Hindlimb muscle (tissue), 1 donor: ENCODE measurements at regions not wholly inside any gene's neighbourhood (a gene's known extent, or its start where the extent isn't known, plus 50 kb on each side); places are given as distances from the start of the nearest gene placed in this dataset.
"Not testable (repeated sequence)": the region's sequence is repeated elsewhere in the genome, so short reads cannot be mapped to it uniquely, and the experiment has no call there.

ENCODE experiments used
- DNase-seq: peaks from one replicate; pipeline ENCODE4 v3.0.0-alpha.2; 2013

DNA sequence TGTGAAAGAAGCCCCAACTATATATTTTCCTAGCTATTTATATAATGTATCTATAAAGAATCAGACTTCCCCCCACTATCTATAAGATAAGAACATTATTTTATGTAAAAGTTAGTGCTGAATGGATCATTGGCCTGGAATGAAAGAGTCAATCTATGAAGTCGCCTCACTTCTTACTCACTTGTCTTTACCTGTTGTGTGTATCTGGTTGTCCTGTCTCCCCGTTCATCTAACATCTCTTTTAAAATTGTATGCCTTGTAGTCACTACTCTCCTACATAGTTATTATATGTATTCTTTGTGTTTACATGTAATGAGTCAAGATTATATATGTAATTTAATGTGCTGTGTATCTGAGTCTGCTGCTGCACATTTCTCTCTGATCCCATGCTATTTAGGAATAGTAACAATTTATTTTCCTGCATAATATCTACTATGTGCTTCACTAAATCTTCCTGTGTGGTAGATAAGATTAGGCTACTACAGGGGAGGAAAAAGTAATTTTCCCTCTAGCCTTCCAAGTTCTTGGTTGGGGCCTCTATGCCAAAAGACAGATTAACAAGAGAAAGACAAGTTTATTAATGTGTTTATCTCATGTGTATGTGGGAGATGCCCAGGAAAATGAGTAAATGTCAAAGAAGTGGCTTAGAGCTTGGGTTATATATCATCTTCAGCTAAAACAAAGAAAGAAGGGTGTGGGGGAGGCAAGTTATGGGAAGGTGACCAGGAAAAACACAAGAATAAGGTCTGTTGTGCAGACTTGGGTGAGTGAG is 77.6 kb upstream of the FRMPD4 start:
- no peak for DNase-seq

DNA sequence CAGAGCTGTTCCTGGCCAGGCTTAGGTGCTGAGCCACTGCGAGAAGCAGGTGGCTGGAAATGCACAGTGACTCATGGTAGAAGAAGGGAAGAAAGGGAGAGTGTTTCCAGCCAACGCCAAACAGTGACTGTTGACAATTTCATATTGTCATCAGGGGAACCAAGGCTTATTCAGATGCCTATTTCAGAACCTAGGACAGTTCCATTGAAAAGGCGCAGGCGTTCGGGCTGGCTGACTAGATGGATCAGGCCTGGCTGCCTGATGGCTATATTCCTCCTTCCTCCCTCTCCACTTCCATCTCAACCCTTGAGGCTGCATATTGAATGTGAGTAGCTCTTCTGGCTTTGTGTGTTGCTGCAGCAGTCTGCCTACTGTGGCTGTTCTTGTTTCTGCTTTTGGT is 73.0 kb upstream of the FRMPD4 start:
- peak; percentile 19 for DNase-seq

DNA sequence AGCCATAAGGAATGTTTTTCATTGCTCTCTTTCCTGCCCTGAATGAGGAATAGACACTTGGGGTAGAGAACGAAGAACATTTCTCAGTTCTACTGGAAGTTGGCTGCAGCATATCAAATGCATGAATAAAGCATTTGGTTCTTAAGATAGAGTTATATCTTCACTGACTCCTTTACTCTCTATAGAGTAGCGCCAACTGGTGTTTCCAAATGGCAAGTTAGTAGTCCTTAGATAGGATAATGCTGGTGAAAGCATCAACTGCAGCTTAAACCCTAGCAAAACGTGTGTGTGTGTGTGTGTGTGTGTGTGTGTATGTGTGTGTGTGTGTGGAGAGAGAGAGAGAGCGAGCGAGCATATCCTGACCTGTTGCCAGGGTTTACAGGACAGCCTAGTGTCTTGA is 62.2 kb upstream of the FRMPD4 start:
- DNase-seq: no peak

DNA sequence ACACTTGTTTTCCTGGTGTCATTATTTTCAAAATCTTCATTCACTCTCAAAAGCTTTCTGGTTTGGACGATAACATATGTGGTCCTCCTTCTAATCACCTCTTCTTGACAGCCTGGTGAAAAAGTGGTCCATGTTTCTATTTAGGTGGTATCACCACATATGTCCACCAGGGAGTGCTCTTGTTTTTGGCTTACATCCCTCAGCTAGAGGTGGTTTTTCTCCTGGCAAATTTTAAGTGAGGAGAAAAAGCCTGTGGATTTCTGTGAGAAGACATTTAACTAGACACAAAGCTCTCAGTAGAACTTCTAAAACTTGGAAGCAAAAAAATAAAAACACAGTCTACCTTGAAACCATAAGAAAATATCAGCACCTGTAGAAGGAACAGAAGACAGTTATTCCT is 58.0 kb upstream of the FRMPD4 start:
- peak; percentile 2 for DNase-seq

DNA sequence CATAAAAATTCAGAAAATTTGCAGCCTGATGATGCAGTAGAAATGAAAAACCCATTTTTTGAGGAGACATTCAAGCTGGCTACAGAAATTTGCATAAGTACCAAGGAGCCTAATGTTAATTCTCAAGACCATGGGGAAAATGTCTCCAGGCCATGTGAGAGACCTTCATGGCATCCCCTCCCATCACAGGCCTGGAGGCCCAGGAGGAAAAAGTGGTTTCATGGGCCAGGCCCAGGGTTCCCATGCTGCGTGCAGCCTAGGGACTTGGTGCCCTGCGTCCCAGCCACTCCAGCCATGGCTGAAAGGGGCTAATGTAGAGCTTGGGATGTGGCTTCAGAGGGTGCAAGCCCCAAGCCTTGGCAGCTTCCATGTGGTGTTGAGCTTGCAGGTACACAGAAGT is 55.3 kb upstream of the FRMPD4 start:
- not testable (repeated sequence) for DNase-seq
